NB4 (cell line): ENCODE measurements at regions not wholly inside any gene's neighbourhood (a gene's known extent, or its start where the extent isn't known, plus 50 kb on each side); places are given as distances from the start of the nearest gene placed in this dataset.

Experiments
- DNase-seq: peaks from one replicate; pipeline ENCODE4 v3.0.0; 2010; ENCODE audit warnings: low read depth
- H3K4me3 ChIP-seq: one replicate; pipeline ENCODE4 v1.5.1; 2011; ENCODE audit warnings: mild to moderate bottlenecking, low read depth, low read length, moderate library complexity
- CTCF ChIP-seq: IDR thresholded peaks from one replicate; pipeline ENCODE4 v1.5.1; 2012; ENCODE audit warnings: low read depth, low read length
- MAX ChIP-seq: IDR thresholded peaks from 2 replicates; pipeline ENCODE4 v1.6.1; 2011; ENCODE audit warnings: low read depth, low read length
- MYC ChIP-seq: IDR thresholded peaks from 2 replicates; pipeline ENCODE4 v1.6.1; 2011; ENCODE audit warnings: low read depth, low read length
- POLR2A ChIP-seq: IDR thresholded peaks from 2 replicates; pipeline ENCODE4 v1.6.1; 2011; ENCODE audit warnings: mild to moderate bottlenecking; ENCODE audit not compliant: insufficient read length; ENCODE audit errors: extremely low read depth

GRCh38 chr5:158458086-158458485 is 599.1 kb upstream of the CLINT1 start:
- TF ChIP-seq POLR2A (no peak), MYC (no peak), MAX (no peak), CTCF (no peak)
- DNase-seq: no peak

GRCh38 chr5:158456756-158457155 is 597.8 kb upstream of the CLINT1 start:
- no peak overlapping the region for H3K4me3 ChIP-seq
- TF ChIP-seq MYC (no peak), CTCF (no peak), POLR2A (no peak), MAX (no peak)
- DNase-seq: peak; percentile 49

More at GRCh38 chr5:158458086-158458485, 599.1 kb upstream of the CLINT1 start:
- no peak overlapping the region for H3K4me3 ChIP-seq

GRCh38 chr5:158456241-158456640 is 597.3 kb upstream of the CLINT1 start:
- no peak for DNase-seq
- TF ChIP-seq MAX (no peak), CTCF (no peak), MYC (no peak), POLR2A (no peak)
- no peak overlapping the region for H3K4me3 ChIP-seq

- DNase-seq: no peak
- TF ChIP-seq CTCF (no peak), MAX (no peak), MYC (no peak), POLR2A (no peak)
- no peak overlapping the region for H3K4me3 ChIP-seq
Measured at GRCh38 chr5:158451993-158452672, 593.2 kb upstream of the CLINT1 start.

GRCh38 chr5:158451203-158451992 is 592.5 kb upstream of the CLINT1 start:
- DNase-seq: no peak
- no peak overlapping the region for H3K4me3 ChIP-seq
- no peak for TF ChIP-seq MYC
- no peak for TF ChIP-seq POLR2A
- no peak for TF ChIP-seq MAX
- TF ChIP-seq CTCF: no peak
